PC-9 (cell line): ENCODE measurements at regions not wholly inside any gene's neighbourhood (a gene's known extent, or its start where the extent isn't known, plus 50 kb on each side); places are given as distances from the start of the nearest gene placed in this dataset.

ENCODE experiments used
- BruUV-seq: library from RNA; stranded (reverse); fragments of 400-500 nt; replicated peaks from 2 replicates; lab custom pipeline; 2021; lab: Mats Ljungman, UMichigan
- CTCF ChIA-PET: fragments of 300-600 bp; sonication (Branson Sonifier 250); formaldehyde crosslinking; loops from one replicate; lab custom pipeline; 2022; ENCODE audit warnings: antibody characterized with exemption; lab: Charles Lee
- POLR2A ChIA-PET: fragments of 300-600 bp; sonication (Branson Sonifier 250); formaldehyde crosslinking; loops from one replicate; lab custom pipeline; 2022; ENCODE audit warnings: antibody characterized with exemption; ENCODE audit not compliant: unreplicated experiment; lab: Charles Lee
- DNase-seq, 2 experiments: peaks; one replicate each; pipeline versions ENCODE4 v3.0.0 to v3.0.0-alpha.2; 2015 to 2022; ENCODE audit warnings: mixed read lengths in 1 of 2
- H2AFZ ChIP-seq: fragments of 200-600 bp; sonication (generic); 2 replicates; pipeline ENCODE4 v1.8.1; 2017; ENCODE audit warnings: antibody characterized with exemption
- H3F3A ChIP-seq: fragments of 200-600 bp; sonication (generic); 2 replicates; pipeline ENCODE4 v1.8.1; 2017; ENCODE audit warnings: antibody characterized with exemption, mild to moderate bottlenecking, low read depth; ENCODE audit not compliant: insufficient read depth
- H3K27ac ChIP-seq: fragments of 200-600 bp; sonication (generic); 2 replicates; pipeline ENCODE4 v1.6.1; 2016; ENCODE audit warnings: mixed run types
- H3K27me3 ChIP-seq: fragments of 200-600 bp; sonication (generic); 2 replicates; pipeline ENCODE4 v1.6.1; 2016; ENCODE audit warnings: low read depth, mixed run types; ENCODE audit not compliant: insufficient read depth
- H3K36me3 ChIP-seq: fragments of 200-600 bp; sonication (generic); 2 replicates; pipeline ENCODE4 v1.6.1; 2016; ENCODE audit warnings: low read depth, mixed run types
- H3K4me1 ChIP-seq: fragments of 200-600 bp; sonication (generic); replicated peaks from 2 replicates; pipeline ENCODE4 v1.6.1; 2016; ENCODE audit warnings: mixed run types; ENCODE audit not compliant: insufficient read depth
- H3K4me2 ChIP-seq: fragments of 200-600 bp; sonication (generic); 2 replicates; pipeline ENCODE4 v1.6.1; 2017; ENCODE audit warnings: mixed run types
- H3K4me3 ChIP-seq: fragments of 200-600 bp; sonication (generic); 2 replicates; pipeline ENCODE4 v1.6.1; 2016; ENCODE audit warnings: mixed run types
- H3K79me2 ChIP-seq: fragments of 200-600 bp; sonication (generic); 2 replicates; pipeline ENCODE4 v1.6.1; 2017; ENCODE audit warnings: low read depth, mixed run types
- H3K9me2 ChIP-seq: fragments of 200-600 bp; sonication (generic); 2 replicates; pipeline ENCODE4 v1.8.1; 2017; ENCODE audit warnings: mild to moderate bottlenecking; ENCODE audit not compliant: insufficient read depth
- H3K9me3 ChIP-seq: fragments of 200-600 bp; sonication (generic); 2 replicates; pipeline ENCODE4 v1.8.1; 2016; ENCODE audit warnings: low read depth; ENCODE audit not compliant: insufficient read depth
- H4K20me1 ChIP-seq: fragments of 200-600 bp; sonication (generic); 2 replicates; pipeline ENCODE4 v1.8.1; 2017; ENCODE audit not compliant: insufficient read depth
- EZH2 ChIP-seq: fragments of 200-600 bp; sonication (generic); IDR thresholded peaks from 2 replicates; pipeline ENCODE4 v1.8.0; 2017; ENCODE audit warnings: antibody characterized with exemption, low read depth
- intact Hi-C: fragments of 100-400 bp; cut with micrococcal nuclease; formaldehyde crosslinking; loops from one replicate; pipeline ENCODE4 v1.10.0; 2022; ENCODE audit not compliant: unreplicated experiment
- TF ChIP-seq, protein P1 (sequence below): fragments of 200-600 bp; sonication (generic); conservative IDR thresholded peaks from 2 replicates; pipeline ENCODE4 v1.6.1; 2017; ENCODE audit warnings: mixed run types, antibody characterized with exemption, mild to moderate bottlenecking, moderate library complexity

DNA sequence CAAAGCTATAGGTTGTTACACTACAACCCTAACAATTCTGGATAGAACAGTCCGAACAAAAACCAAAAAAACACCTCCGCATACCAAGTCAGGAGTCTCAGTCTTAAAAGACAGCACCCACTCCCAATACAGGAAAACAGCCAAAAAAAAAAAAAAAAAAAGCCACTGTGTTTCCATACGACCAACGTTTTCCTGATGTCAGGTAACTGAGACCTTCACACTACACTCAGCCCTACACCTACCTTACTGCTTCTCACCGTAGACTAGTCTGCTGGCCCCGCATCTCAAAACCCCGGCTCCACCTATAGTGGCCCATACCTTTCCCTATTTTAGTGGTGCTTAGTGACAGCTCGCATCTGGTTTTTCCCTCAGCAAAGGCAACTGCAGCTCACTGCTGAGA is 339.5 kb upstream of the ADAMTS9 start:
- DNase-seq = no peak
- H3K9me2 ChIP-seq = no peaks in the 10 kb centered on the region
- H3K9me3 ChIP-seq = no peaks in the 10 kb centered on the region; the same call in 1 of the 2 replicates
- no peaks in the 10 kb centered on the region for H3K27me3 ChIP-seq
- no peak for TF ChIP-seq EZH2
- TF ChIP-seq, protein P1, sequence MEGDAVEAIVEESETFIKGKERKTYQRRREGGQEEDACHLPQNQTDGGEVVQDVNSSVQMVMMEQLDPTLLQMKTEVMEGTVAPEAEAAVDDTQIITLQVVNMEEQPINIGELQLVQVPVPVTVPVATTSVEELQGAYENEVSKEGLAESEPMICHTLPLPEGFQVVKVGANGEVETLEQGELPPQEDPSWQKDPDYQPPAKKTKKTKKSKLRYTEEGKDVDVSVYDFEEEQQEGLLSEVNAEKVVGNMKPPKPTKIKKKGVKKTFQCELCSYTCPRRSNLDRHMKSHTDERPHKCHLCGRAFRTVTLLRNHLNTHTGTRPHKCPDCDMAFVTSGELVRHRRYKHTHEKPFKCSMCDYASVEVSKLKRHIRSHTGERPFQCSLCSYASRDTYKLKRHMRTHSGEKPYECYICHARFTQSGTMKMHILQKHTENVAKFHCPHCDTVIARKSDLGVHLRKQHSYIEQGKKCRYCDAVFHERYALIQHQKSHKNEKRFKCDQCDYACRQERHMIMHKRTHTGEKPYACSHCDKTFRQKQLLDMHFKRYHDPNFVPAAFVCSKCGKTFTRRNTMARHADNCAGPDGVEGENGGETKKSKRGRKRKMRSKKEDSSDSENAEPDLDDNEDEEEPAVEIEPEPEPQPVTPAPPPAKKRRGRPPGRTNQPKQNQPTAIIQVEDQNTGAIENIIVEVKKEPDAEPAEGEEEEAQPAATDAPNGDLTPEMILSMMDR = no peak
- no peaks in the 10 kb centered on the region for H4K20me1 ChIP-seq
- intact Hi-C loops = no loop called here
- POLR2A ChIA-PET = no interaction called here
- CTCF ChIA-PET = no interaction called here
- no peaks in the 10 kb centered on the region for H3K79me2 ChIP-seq
- H3K4me2 ChIP-seq = no peak overlapping the region
- H3K4me1 ChIP-seq = peaks cover 15% of the 10 kb centered on the region; the same call in 1 of the 2 replicates
- H3K4me3 ChIP-seq = no peak overlapping the region
- H3F3A ChIP-seq = peaks cover 15% of the 10 kb centered on the region
- no peak overlapping the region for H3K27ac ChIP-seq
- no peak overlapping the region for H2AFZ ChIP-seq
- no TSS peak for BruUV-seq
- H3K36me3 ChIP-seq = no peaks in the 10 kb centered on the region

DNA sequence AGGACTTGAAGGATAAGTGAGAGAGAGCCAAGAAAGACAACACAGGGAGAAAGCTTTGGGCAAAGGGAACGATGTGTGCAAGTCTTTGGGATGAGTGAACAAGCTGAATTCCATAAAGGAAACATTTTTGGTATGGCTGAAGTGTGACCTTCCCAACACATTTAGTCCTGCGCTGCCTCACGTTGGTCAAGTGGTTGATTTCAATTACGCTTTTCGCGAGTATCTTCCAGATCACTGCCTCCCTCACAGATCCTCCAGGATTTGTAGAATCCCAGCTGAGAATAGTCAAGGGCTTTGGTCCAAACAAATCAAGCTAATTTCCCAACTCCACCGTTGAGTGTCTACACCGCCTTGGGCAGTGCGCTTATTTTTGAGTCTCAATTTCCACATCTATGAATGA is 338.4 kb upstream of the ADAMTS9 start:
- Histone ChIP-seq H3K9me2 (no peaks in the 10 kb centered on the region), H3K79me2 (no peaks in the 10 kb centered on the region), H3K27me3 (no peaks in the 10 kb centered on the region), H3K9me3 (no peaks in the 10 kb centered on the region), H3K4me2 (no peak overlapping the region), H3K36me3 (no peaks in the 10 kb centered on the region), H2AFZ (no peak overlapping the region), H3K4me1 (peaks cover 8% of the 10 kb centered on the region; the same call in 1 of the 2 replicates), H3K27ac (no peak overlapping the region), H3K4me3 (no peak overlapping the region), H3F3A (peaks cover 9% of the 10 kb centered on the region), H4K20me1 (no peaks in the 10 kb centered on the region)
- POLR2A ChIA-PET = no interaction called here
- CTCF ChIA-PET = interaction anchor here (0.7 kb wide), 1 partner anchor 257 kb away, joined by 3 read pairs; no protein-coding TSS in a partner anchor
- no TSS peak for BruUV-seq
- intact Hi-C loops = no loop called here
- no peak for DNase-seq
- no peak for TF ChIP-seq EZH2
- TF ChIP-seq, protein P1 = no peak

DNA sequence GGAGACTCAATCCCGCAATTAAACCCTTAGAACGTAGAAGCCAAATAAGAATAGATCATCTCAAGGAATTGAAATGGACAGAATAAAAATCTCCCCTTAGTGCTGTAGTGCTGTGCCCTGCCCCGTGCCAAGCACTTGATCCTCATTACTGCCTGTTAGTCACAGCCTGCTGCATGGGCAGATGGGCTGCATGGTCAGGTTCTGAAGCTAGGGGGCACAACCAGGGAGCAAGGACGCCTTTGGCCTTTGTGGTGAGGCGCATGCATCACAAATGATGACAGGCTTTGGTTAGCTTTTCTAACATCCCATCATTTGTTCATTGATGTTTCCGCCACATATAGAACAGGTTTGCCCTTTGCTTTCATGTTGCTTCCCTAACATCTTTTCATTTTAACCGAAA is 336.3 kb upstream of the ADAMTS9 start:
- TF ChIP-seq EZH2 = no peak
- TF ChIP-seq, protein P1 = no peak
- Histone ChIP-seq H3K4me1 (peaks cover 12% of the 10 kb centered on the region), H3K9me3 (no peaks in the 10 kb centered on the region), H3K9me2 (no peaks in the 10 kb centered on the region), H3K79me2 (no peaks in the 10 kb centered on the region), H3K27me3 (no peaks in the 10 kb centered on the region), H3K27ac (no peak overlapping the region), H3K4me3 (no peak overlapping the region), H4K20me1 (no peaks in the 10 kb centered on the region), H3K4me2 (no peak overlapping the region), H3F3A (no peaks in the 10 kb centered on the region), H2AFZ (no peak overlapping the region), H3K36me3 (no peaks in the 10 kb centered on the region)
- ChIA-PET CTCF (no interaction called here), POLR2A (no interaction called here)
- BruUV-seq = no TSS peak
- intact Hi-C loops = no loop called here
- no peak for DNase-seq
